WTC11 (cell line): ENCODE measurements at regions not wholly inside any gene's neighbourhood (a gene's known extent, or its start where the extent isn't known, plus 50 kb on each side); places are given as distances from the start of the nearest gene placed in this dataset.

ENCODE experiments used
- AFF4 ChIP-seq: sonication (generic); formaldehyde crosslinking; IDR thresholded peaks from 2 replicates; pipeline ENCODE4 v1.8.1; 2023; ENCODE audit warnings: mild to moderate bottlenecking, missing genetic modification reagents, borderline replicate concordance
- ATF2 ChIP-seq: sonication (generic); formaldehyde crosslinking; IDR thresholded peaks from 2 replicates; pipeline ENCODE4 v1.8.1; 2022; ENCODE audit warnings: low read depth, missing genetic modification reagents, borderline replicate concordance
- CTCF ChIP-seq: fragments of 200-600 bp; IDR thresholded peaks from 2 replicates; pipeline ENCODE4 v1.8.0; 2022; ENCODE audit warnings: antibody characterized with exemption
- ELF4 ChIP-seq: sonication (generic); formaldehyde crosslinking; IDR thresholded peaks from 2 replicates; pipeline ENCODE4 v1.8.1; 2022; ENCODE audit warnings: low read depth, mild to moderate bottlenecking, moderate library complexity, missing genetic modification reagents
- FOXK1 ChIP-seq: sonication (generic); formaldehyde crosslinking; IDR thresholded peaks from 2 replicates; pipeline ENCODE4 v1.8.0; 2022; ENCODE audit warnings: mild to moderate bottlenecking, moderate library complexity, missing genetic modification reagents
- FOXP1 ChIP-seq: sonication (generic); formaldehyde crosslinking; IDR thresholded peaks from 2 replicates; pipeline ENCODE4 v1.8.0; 2022; ENCODE audit warnings: missing genetic modification reagents, mild to moderate bottlenecking, moderate library complexity, borderline replicate concordance
- IRF2 ChIP-seq: sonication (generic); formaldehyde crosslinking; IDR thresholded peaks from 2 replicates; pipeline ENCODE4 v1.8.0; 2022; ENCODE audit warnings: low read depth, missing genetic modification reagents, borderline replicate concordance
- JUN ChIP-seq: sonication (generic); formaldehyde crosslinking; IDR thresholded peaks from 2 replicates; pipeline ENCODE4 v1.8.0; 2023; ENCODE audit warnings: mild to moderate bottlenecking, missing genetic modification reagents
- MAX ChIP-seq: sonication (generic); formaldehyde crosslinking; IDR thresholded peaks from 2 replicates; pipeline ENCODE4 v1.8.0; 2022; ENCODE audit warnings: mild to moderate bottlenecking, missing genetic modification reagents
- NFYB ChIP-seq: sonication (generic); formaldehyde crosslinking; conservative IDR thresholded peaks from 2 replicates; pipeline ENCODE4 v1.8.0; 2022; ENCODE audit warnings: low read depth, missing genetic modification reagents
- NR3C1 ChIP-seq: sonication (generic); formaldehyde crosslinking; conservative IDR thresholded peaks from 2 replicates; pipeline ENCODE4 v1.8.1; 2023; ENCODE audit warnings: low read depth, mild to moderate bottlenecking, missing genetic modification reagents
- USF2 ChIP-seq: sonication (generic); formaldehyde crosslinking; IDR thresholded peaks from 2 replicates; pipeline ENCODE4 v1.8.1; 2023; ENCODE audit warnings: mild to moderate bottlenecking, missing genetic modification reagents, moderate library complexity
- ZBTB21 ChIP-seq: sonication (generic); formaldehyde crosslinking; IDR thresholded peaks from 2 replicates; pipeline ENCODE4 v1.8.1; 2023; ENCODE audit warnings: mild to moderate bottlenecking, missing genetic modification reagents, borderline replicate concordance
- ZSCAN18 ChIP-seq: fragments of 250-450 bp; sonication (Bioruptor Pico); IDR thresholded peaks from 2 replicates; pipeline ENCODE4 v2.1.2; 2022; ENCODE audit warnings: mild to moderate bottlenecking, moderate library complexity

GRCh38 chr9:107734256-107735013 is 244.9 kb upstream of the KLF4 start:
- TF ChIP-seq AFF4 (CRISPR knock-in tag) (no peak), IRF2 (CRISPR knock-in tag) (no peak), NR3C1 (CRISPR knock-in tag) (no peak), ZSCAN18 (no peak), CTCF (no peak), JUN (CRISPR knock-in tag) (no peak), FOXK1 (CRISPR knock-in tag) (no peak), MAX (CRISPR knock-in tag) (no peak), USF2 (CRISPR knock-in tag) (no peak), NFYB (CRISPR knock-in tag) (no peak), FOXP1 (CRISPR knock-in tag) (no peak), ZBTB21 (no peak), ELF4 (CRISPR knock-in tag) (no peak), ATF2 (CRISPR knock-in tag) (no peak)
